HL-60/S4 (cell line): ENCODE measurements at regions not wholly inside any gene's neighbourhood (a gene's known extent, or its start where the extent isn't known, plus 50 kb on each side); places are given as distances from the start of the nearest gene placed in this dataset.
"Not testable (repeated sequence)": the region's sequence is repeated elsewhere in the genome, so short reads cannot be mapped to it uniquely, and the experiment has no call there.

Experiments used
- in situ Hi-C: fragments of 300-500 bp; cut with MboI; formaldehyde crosslinking; loops from 2 replicates; pipeline ENCODE4 v1.14.3; 2022; ENCODE audit warnings: low sequenced_read_pairs

- in situ Hi-C loops = no loop called here
These were observed 140.2 kb downstream of the ENC1 start for GRCh38 chr5:74500110-74500917.

- in situ Hi-C loops = no loop called here
These were observed 141.1 kb downstream of the ENC1 start for GRCh38 chr5:74499256-74500050.

- in situ Hi-C loops = no loop called here
These were observed 142.8 kb downstream of the ENC1 start for GRCh38 chr5:74497706-74498105.

GRCh38 chr5:74493411-74493810 is 147.1 kb downstream of the ENC1 start:
- in situ Hi-C loops = no loop called here

- in situ Hi-C loops = no loop called here
These were observed 148.3 kb downstream of the ENC1 start for GRCh38 chr5:74492230-74492629.

- in situ Hi-C loops = no loop called here
These were observed 148.9 kb downstream of the ENC1 start for GRCh38 chr5:74491586-74491985.

- in situ Hi-C loops = no loop called here
These were observed 149.7 kb downstream of the ENC1 start for GRCh38 chr5:74490814-74491213.

- in situ Hi-C loops = no loop called here
These were observed 157.5 kb downstream of the ENC1 start for GRCh38 chr5:74482990-74483389.

GRCh38 chr5:74482523-74482922 is 158.0 kb downstream of the ENC1 start:
- in situ Hi-C loops = no loop called here

- in situ Hi-C loops = not testable (repeated sequence)
These were observed 159.2 kb downstream of the ENC1 start for GRCh38 chr5:74481357-74481756.

GRCh38 chr5:74480201-74480600 is 160.3 kb downstream of the ENC1 start:
- in situ Hi-C loops = no loop called here

- in situ Hi-C loops = no loop called here
These were observed 162.2 kb downstream of the ENC1 start for GRCh38 chr5:74478328-74478727.

- in situ Hi-C loops = no loop called here
These were observed 162.8 kb downstream of the ENC1 start for GRCh38 chr5:74477761-74478160.

- in situ Hi-C loops = no loop called here
These were observed 163.6 kb downstream of the ENC1 start for GRCh38 chr5:74476819-74477453.

GRCh38 chr5:74476046-74476818 is 164.3 kb downstream of the ENC1 start:
- in situ Hi-C loops = no loop called here

- in situ Hi-C loops = no loop called here
These were observed 168.7 kb downstream of the ENC1 start for GRCh38 chr5:74471875-74472274.

GRCh38 chr5:74469234-74469994 is 171.1 kb downstream of the ENC1 start:
- in situ Hi-C loops = no loop called here

GRCh38 chr5:74468421-74468820 is 172.1 kb downstream of the ENC1 start:
- in situ Hi-C loops = no loop called here

GRCh38 chr5:74465724-74466123 is 174.8 kb downstream of the ENC1 start:
- in situ Hi-C loops = no loop called here

GRCh38 chr5:74464512-74465209 is 175.9 kb downstream of the ENC1 start:
- in situ Hi-C loops = no loop called here
